ENCODE measurements at regions not wholly inside any gene's neighbourhood (a gene's known extent, or its start where the extent isn't known, plus 50 kb on each side); places are given as distances from the start of the nearest gene placed in this dataset.

GRCh38 chr18:67733088-67733487, 216.6 kb upstream of the DSEL start:
- 62% methylated on average over 1 of the region's 1 CpG for WGBS
- Histone ChIP-seq H3K36me3 (no peaks in the 10 kb centered on the region), H3K27ac (no peak overlapping the region), H3K27me3 (replicated peaks; ENCODE audit: insufficient read depth) (no peaks in the 10 kb centered on the region), H3K4me1 (replicated peaks) (no peaks in the 10 kb centered on the region), H3K4me3 (no peak overlapping the region), H3K9me3 (no peaks in the 10 kb centered on the region)
- TF ChIP-seq CTCF (IDR thresholded peaks at IDR 0.05): no peak
- no peak for TF ChIP-seq POLR2A (IDR thresholded peaks at IDR 0.05)
- TF ChIP-seq POLR2AphosphoS5 (IDR thresholded peaks at IDR 0.05): no peak
- intact Hi-C loops (cut with DNase I): no loop called here
- DNase-seq (ENCODE audit: low spot score): no peak

- Histone ChIP-seq H3K27me3 (replicated peaks; ENCODE audit: insufficient read depth) (no peaks in the 10 kb centered on the region), H3K36me3 (no peaks in the 10 kb centered on the region), H3K4me1 (replicated peaks) (no peaks in the 10 kb centered on the region), H3K9me3 (no peaks in the 10 kb centered on the region), H3K27ac (no peak overlapping the region), H3K4me3 (no peak overlapping the region)
- no peak for DNase-seq (ENCODE audit: low spot score)
- intact Hi-C loops (cut with DNase I): no loop called here
- 72% methylated on average over 1 of the region's 1 CpG for WGBS
- no peak for TF ChIP-seq POLR2A (IDR thresholded peaks at IDR 0.05)
- TF ChIP-seq POLR2AphosphoS5 (IDR thresholded peaks at IDR 0.05): no peak
- TF ChIP-seq CTCF (IDR thresholded peaks at IDR 0.05): no peak
Observed at GRCh38 chr18:67731851-67732250, 215.3 kb upstream of the DSEL start.

GRCh38 chr18:67730886-67731285, 214.4 kb upstream of the DSEL start:
- no peaks in the 10 kb centered on the region for H3K36me3 ChIP-seq
- TF ChIP-seq POLR2AphosphoS5 (IDR thresholded peaks at IDR 0.05): no peak
- no peak for TF ChIP-seq CTCF (IDR thresholded peaks at IDR 0.05)
- TF ChIP-seq POLR2A (IDR thresholded peaks at IDR 0.05): no peak
- no peaks in the 10 kb centered on the region for H3K9me3 ChIP-seq
- H3K4me1 ChIP-seq (replicated peaks): no peaks in the 10 kb centered on the region
- DNase-seq (ENCODE audit: low spot score): no peak
- intact Hi-C loops (cut with DNase I): no loop called here
- H3K27ac ChIP-seq: no peak overlapping the region
- no peak overlapping the region for H3K4me3 ChIP-seq
- WGBS: 87% methylated on average over 4 of the region's 4 CpGs
- H3K27me3 ChIP-seq (replicated peaks; ENCODE audit: insufficient read depth): no peaks in the 10 kb centered on the region

- H3K36me3 ChIP-seq: no peaks in the 10 kb centered on the region
- no peak overlapping the region for H3K4me3 ChIP-seq
- TF ChIP-seq POLR2AphosphoS5 (IDR thresholded peaks at IDR 0.05): no peak
- TF ChIP-seq CTCF (IDR thresholded peaks at IDR 0.05): no peak
- TF ChIP-seq POLR2A (IDR thresholded peaks at IDR 0.05): no peak
- no peak overlapping the region for H3K27ac ChIP-seq
- no peaks in the 10 kb centered on the region for H3K9me3 ChIP-seq
- no peaks in the 10 kb centered on the region for H3K27me3 ChIP-seq (replicated peaks; ENCODE audit: insufficient read depth)
- DNase-seq (ENCODE audit: low spot score): no peak
- H3K4me1 ChIP-seq (replicated peaks): no peaks in the 10 kb centered on the region
- intact Hi-C loops (cut with DNase I): no loop called here
- WGBS: 95% methylated on average over 2 of the region's 2 CpGs
Observed at GRCh38 chr18:67728364-67728763, 211.8 kb upstream of the DSEL start.

- no peaks in the 10 kb centered on the region for H3K36me3 ChIP-seq
- WGBS: 21% methylated on average over 2 of the region's 2 CpGs
- no peaks in the 10 kb centered on the region for H3K27me3 ChIP-seq (replicated peaks; ENCODE audit: insufficient read depth)
- no peaks in the 10 kb centered on the region for H3K4me1 ChIP-seq (replicated peaks)
- no peak overlapping the region for H3K27ac ChIP-seq
- TF ChIP-seq POLR2AphosphoS5 (IDR thresholded peaks at IDR 0.05): no peak
- no peak for TF ChIP-seq CTCF (IDR thresholded peaks at IDR 0.05)
- TF ChIP-seq POLR2A (IDR thresholded peaks at IDR 0.05): no peak
- H3K4me3 ChIP-seq: no peak overlapping the region
- H3K9me3 ChIP-seq: no peaks in the 10 kb centered on the region
- DNase-seq (ENCODE audit: low spot score): no peak
- intact Hi-C loops (cut with DNase I): no loop called here
Observed at GRCh38 chr18:67726882-67727281, 210.4 kb upstream of the DSEL start.
